ENCODE measurements at regions not wholly inside any gene's neighbourhood (a gene's known extent, or its start where the extent isn't known, plus 50 kb on each side); places are given as distances from the start of the nearest gene placed in this dataset.

DNA sequence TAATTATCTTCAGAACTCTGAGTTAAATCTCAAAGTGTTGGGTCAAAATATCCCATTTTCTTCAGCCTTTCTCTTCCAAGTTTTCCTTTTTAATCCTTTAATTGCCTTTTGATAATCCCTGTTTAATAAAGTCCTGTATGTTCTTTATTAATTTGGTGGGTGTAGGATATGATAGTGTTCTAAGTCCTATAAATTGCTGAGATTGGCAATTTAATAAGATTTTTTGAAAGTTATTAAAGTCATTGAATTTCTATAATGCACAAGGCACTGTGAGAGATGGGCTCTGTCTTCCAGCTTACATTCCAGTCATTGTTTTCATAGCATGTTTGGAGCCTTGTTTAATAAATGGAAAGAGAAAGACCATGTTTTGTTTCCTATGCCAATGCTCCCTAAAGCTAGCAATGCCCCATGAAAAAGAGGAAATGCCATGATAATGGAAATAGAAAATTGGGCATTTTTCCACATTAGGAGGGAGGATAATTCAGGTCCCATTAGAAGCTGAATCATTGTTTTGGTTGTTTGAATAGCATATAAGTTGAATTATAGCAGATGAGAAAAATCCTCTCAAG, 404.8 kb downstream of the CD109 start:
- ChIA-PET CTCF (interaction anchor here (0.5 to 2.5 kb wide), 3 partner anchors 9 to 1776 kb away, joined by 3 to 12 read pairs (median 3); no protein-coding TSS in a partner anchor), POLR2A (no interaction called here)
- H3K27me3 ChIP-seq (ENCODE audit: control insufficient read depth, insufficient read depth, low read length) = no peaks in the 10 kb centered on the region

DNA sequence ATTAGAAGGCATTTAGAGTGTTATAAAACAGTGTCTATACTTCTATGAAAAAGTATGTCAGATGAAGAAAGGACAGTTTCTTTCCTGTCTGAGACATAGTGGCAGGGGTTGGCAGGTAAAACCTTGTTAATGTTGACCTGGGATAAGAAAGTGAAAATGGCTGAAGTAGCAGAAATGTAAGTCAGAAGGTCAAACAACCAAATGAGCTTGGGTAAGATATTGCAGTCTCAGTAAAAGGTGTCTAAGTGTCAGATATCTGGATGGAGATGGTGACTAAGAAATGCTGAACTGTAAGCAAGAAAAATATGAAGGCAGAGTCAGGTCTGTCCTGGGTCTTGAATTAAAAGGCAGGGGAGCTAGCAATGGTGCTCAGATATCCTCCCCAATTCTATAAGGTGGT, 400.3 kb downstream of the CD109 start:
- TF ChIP-seq CTCF (IDR thresholded peaks at IDR 0.05; ENCODE audit: insufficient read depth, low read depth, low read length) = no peak
- Histone ChIP-seq H3K27me3 (ENCODE audit: control insufficient read depth, insufficient read depth, low read length) (no peaks in the 10 kb centered on the region), H3K4me3 (ENCODE audit: low read depth, low read length) (no peak overlapping the region), H3K36me3 (ENCODE audit: control insufficient read depth, insufficient read depth, low read length) (no peaks in the 10 kb centered on the region)
- POLR2A ChIA-PET = no interaction called here
- CTCF ChIA-PET = interaction anchor here (0.8 to 1.8 kb wide), 5 partner anchors 8 to 1112 kb away, joined by 3 to 5 read pairs (median 3); no protein-coding TSS in a partner anchor
- no peak for DNase-seq (ENCODE audit: low read depth)

More for the DNA sequence above, 404.8 kb downstream of the CD109 start:
- no peaks in the 10 kb centered on the region for H3K36me3 ChIP-seq (ENCODE audit: control insufficient read depth, insufficient read depth, low read length)
- no peak overlapping the region for H3K4me3 ChIP-seq (ENCODE audit: low read depth, low read length)
- TF ChIP-seq CTCF (IDR thresholded peaks at IDR 0.05; ENCODE audit: insufficient read depth, low read depth, low read length) = no peak
- no peak for DNase-seq (ENCODE audit: low read depth)

DNA sequence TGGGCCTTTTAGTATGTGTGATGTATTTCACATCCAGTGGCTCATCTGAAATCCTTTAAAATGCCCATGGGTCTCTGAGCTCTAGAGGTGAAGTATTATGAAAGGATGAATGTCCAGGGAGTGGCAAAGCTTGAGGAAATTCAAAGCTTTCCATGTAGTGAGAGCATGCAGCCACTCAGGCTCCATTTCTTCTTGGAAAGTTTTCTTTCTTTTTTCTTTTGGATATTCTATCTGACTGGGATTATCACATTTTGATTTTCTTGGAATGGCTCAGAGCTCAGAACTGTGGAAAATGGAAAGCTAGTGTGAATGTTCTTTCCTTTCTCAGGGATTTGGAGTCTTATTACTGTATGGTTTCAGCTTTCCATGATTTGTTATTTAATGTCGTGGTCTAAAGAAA, 397.4 kb downstream of the CD109 start:
- DNase-seq (ENCODE audit: low read depth) = no peak
- CTCF ChIA-PET = interaction anchor here (0.8 to 4.0 kb wide), 8 partner anchors 10 to 1116 kb away, joined by 3 to 58 read pairs (median 10); partner anchors contain the start of gene COL12A1
- H3K4me3 ChIP-seq (ENCODE audit: low read depth, low read length) = no peak overlapping the region
- TF ChIP-seq CTCF (IDR thresholded peaks at IDR 0.05; ENCODE audit: insufficient read depth, low read depth, low read length) = no peak
- POLR2A ChIA-PET = no interaction called here
- H3K36me3 ChIP-seq (ENCODE audit: control insufficient read depth, insufficient read depth, low read length) = no peaks in the 10 kb centered on the region
- no peaks in the 10 kb centered on the region for H3K27me3 ChIP-seq (ENCODE audit: control insufficient read depth, insufficient read depth, low read length)

GRCh38 chr6:74091794-74092157, 395.8 kb downstream of the CD109 start:
- TF ChIP-seq CTCF (IDR thresholded peaks at IDR 0.05; ENCODE audit: insufficient read depth, low read depth, low read length) = no peak
- CTCF ChIA-PET = interaction anchor here (0.6 to 4.0 kb wide), 32 partner anchors 8 to 1237 kb away, joined by 3 to 58 read pairs (median 4); partner anchors contain the start of gene COL12A1

GRCh38 chr6:74091136-74091793, 395.3 kb downstream of the CD109 start:
- POLR2A ChIA-PET = no interaction called here
- CTCF ChIA-PET = interaction anchor here (0.6 to 4.0 kb wide), 37 partner anchors 8 to 1238 kb away, joined by 3 to 58 read pairs (median 4); partner anchors contain the start of gene COL12A1

More at GRCh38 chr6:74091794-74092157, 395.8 kb downstream of the CD109 start:
- DNase-seq (ENCODE audit: low read depth) = no peak
- Histone ChIP-seq H3K36me3 (ENCODE audit: control insufficient read depth, insufficient read depth, low read length) (no peaks in the 10 kb centered on the region), H3K4me3 (ENCODE audit: low read depth, low read length) (no peak overlapping the region), H3K27me3 (ENCODE audit: control insufficient read depth, insufficient read depth, low read length) (no peaks in the 10 kb centered on the region)
- POLR2A ChIA-PET = no interaction called here

More at GRCh38 chr6:74091136-74091793, 395.3 kb downstream of the CD109 start:
- Histone ChIP-seq H3K4me3 (ENCODE audit: low read depth, low read length) (no peak overlapping the region), H3K36me3 (ENCODE audit: control insufficient read depth, insufficient read depth, low read length) (no peaks in the 10 kb centered on the region), H3K27me3 (ENCODE audit: control insufficient read depth, insufficient read depth, low read length) (no peaks in the 10 kb centered on the region)
- DNase-seq (ENCODE audit: low read depth) = no peak
- peak; percentile 62 for TF ChIP-seq CTCF (IDR thresholded peaks at IDR 0.05; ENCODE audit: insufficient read depth, low read depth, low read length)

All from BJ (cell line).